ENCODE measurements at regions not wholly inside any gene's neighbourhood (a gene's known extent, or its start where the extent isn't known, plus 50 kb on each side); places are given as distances from the start of the nearest gene placed in this dataset.

DNA sequence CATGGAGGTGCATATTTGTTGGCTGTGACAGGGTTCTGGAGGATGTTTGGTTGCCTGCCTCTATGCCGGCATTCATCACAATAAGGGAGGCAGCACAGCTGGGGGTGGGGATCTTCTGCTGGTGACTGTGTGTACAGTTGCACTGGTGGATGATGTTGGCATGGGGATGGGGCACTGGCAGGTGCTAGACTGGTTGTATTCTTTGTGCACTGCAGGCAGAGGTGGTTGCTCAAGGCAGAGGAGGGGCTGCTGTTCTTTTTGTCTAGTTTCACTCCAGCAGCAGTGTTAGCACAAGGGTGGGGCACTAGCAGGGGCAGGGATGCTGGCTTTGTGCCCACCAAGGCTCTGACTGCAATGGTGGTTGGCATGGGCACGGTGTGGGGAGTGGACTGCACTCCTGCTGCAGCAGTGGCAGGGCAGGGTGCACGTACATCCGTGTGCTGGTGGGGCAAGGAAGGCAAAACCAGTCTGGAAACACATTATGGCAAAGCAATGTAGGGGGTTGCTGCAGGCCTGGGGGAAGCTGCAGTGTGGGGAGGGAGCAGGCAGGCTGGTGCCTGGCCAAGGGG, 69.3 kb downstream of the ISOC1 start:
- intact Hi-C loops (cut with DNase I; ENCODE audit: low total_unique reads) = no loop called here
- no peak overlapping the region for H3K4me3 ChIP-seq
- no peak for DNase-seq
- H3K27me3 ChIP-seq = no peaks in the 10 kb centered on the region
- H3K9me3 ChIP-seq = peaks cover 0 to 10% of the 10 kb centered on the region in 2 donors
- peaks cover 0 to 3% of the 10 kb centered on the region in 2 donors for H3K4me1 ChIP-seq
- H3K27ac ChIP-seq = no peak overlapping the region
- no peaks in the 10 kb centered on the region for H3K36me3 ChIP-seq
- TF ChIP-seq POLR2A (IDR thresholded peaks at IDR 0.05) = no peak
- TF ChIP-seq, protein P1, sequence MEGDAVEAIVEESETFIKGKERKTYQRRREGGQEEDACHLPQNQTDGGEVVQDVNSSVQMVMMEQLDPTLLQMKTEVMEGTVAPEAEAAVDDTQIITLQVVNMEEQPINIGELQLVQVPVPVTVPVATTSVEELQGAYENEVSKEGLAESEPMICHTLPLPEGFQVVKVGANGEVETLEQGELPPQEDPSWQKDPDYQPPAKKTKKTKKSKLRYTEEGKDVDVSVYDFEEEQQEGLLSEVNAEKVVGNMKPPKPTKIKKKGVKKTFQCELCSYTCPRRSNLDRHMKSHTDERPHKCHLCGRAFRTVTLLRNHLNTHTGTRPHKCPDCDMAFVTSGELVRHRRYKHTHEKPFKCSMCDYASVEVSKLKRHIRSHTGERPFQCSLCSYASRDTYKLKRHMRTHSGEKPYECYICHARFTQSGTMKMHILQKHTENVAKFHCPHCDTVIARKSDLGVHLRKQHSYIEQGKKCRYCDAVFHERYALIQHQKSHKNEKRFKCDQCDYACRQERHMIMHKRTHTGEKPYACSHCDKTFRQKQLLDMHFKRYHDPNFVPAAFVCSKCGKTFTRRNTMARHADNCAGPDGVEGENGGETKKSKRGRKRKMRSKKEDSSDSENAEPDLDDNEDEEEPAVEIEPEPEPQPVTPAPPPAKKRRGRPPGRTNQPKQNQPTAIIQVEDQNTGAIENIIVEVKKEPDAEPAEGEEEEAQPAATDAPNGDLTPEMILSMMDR (IDR thresholded peaks at IDR 0.05) = no peak

DNA sequence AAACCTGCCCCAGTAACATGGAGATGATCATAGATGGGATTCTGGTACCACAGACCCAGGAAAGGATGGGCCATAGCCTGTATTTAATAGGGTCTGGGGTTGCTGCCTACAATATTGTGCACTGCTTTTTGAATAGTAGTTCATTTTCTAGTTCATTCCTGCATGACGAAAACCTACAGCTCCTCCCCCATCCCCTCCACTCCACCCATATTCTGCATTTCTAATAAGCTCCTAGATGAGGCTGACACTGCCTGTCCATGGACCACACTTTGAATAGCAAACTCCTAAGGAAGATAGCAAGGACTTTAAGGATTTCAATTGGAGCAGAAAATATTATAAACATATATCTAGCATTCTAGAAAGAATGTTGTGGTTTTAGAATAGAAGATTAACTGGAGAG, 75.5 kb downstream of the ISOC1 start:
- no peaks in the 10 kb centered on the region for H3K27me3 ChIP-seq
- TF ChIP-seq, protein P1 (IDR thresholded peaks at IDR 0.05) = no peak
- TF ChIP-seq POLR2A (IDR thresholded peaks at IDR 0.05) = no peak
- H3K27ac ChIP-seq = no peak overlapping the region
- no peak for DNase-seq
- intact Hi-C loops (cut with DNase I; ENCODE audit: low total_unique reads) = no loop called here
- H3K4me3 ChIP-seq = no peak overlapping the region
- peaks cover 0 to 3% of the 10 kb centered on the region in 2 donors for H3K4me1 ChIP-seq
- no peaks in the 10 kb centered on the region for H3K9me3 ChIP-seq
- no peaks in the 10 kb centered on the region for H3K36me3 ChIP-seq

DNA sequence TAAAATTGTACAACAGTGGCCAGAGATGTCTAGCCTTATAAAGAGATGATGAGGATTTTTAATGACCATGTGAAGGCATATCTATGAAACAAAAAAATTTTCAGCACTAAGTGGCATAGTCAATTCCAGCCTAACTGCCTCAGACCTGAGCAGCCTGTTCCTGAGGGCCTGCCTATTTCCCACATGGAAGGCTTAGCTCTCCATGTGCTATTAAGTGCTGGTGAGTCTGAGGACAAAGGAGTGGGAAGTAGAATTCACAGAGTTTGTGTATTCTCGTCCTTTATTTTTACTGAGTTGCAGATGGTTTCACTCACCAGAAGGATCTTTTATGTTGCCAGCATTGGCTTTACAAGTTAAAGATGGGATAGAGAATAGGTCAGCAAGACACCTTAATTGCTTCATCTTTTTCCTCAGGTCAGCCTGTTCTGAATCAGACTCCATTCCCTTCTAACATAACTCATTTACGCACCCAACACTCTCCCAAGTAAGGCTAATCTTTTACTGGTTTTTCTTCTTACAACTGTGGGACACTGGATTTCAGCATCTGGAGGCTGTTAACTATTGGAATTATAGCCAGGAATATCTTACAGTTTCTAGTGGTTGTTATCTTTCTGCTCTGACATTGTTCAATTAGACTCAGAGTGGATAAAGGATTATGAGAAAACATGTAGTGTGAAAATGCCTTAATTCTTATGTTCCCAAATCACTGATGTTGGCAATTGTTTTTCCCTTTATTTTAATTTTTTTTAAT, 76.8 kb downstream of the ISOC1 start:
- no peak overlapping the region for H3K4me3 ChIP-seq
- peaks cover 0 to 3% of the 10 kb centered on the region in 2 donors for H3K4me1 ChIP-seq
- no peaks in the 10 kb centered on the region for H3K9me3 ChIP-seq
- peak; percentile 21 to 46 for DNase-seq
- intact Hi-C loops (cut with DNase I; ENCODE audit: low total_unique reads) = no loop called here
- H3K27me3 ChIP-seq = no peaks in the 10 kb centered on the region
- TF ChIP-seq POLR2A (IDR thresholded peaks at IDR 0.05) = no peak
- no peaks in the 10 kb centered on the region for H3K36me3 ChIP-seq
- peak overlapping the region; percentile 25 to 37 for H3K27ac ChIP-seq

DNA sequence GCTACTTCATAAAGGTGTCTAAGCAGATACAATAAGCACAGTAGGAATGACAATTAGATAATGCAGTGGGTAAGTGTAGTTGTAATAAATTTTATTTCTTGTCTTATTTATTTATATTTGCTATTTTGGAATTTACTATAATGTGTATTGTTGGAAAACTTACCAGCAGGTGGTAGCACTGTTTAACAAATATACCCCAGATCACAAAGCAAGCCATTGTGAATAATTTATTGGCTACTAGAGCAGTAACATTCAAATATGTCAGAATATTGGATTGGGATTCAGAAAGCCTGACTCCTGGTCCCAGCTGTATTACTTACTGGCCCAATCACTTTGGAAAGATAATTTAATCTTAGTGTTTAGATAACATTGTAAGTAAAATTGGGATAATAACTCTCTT, 78.0 kb downstream of the ISOC1 start:
- Histone ChIP-seq H3K27ac (no peak overlapping the region), H3K36me3 (no peaks in the 10 kb centered on the region), H3K27me3 (no peaks in the 10 kb centered on the region), H3K9me3 (no peaks in the 10 kb centered on the region), H3K4me3 (no peak overlapping the region), H3K4me1 (no peaks in the 10 kb centered on the region)
- no peak for TF ChIP-seq POLR2A (IDR thresholded peaks at IDR 0.05)
- TF ChIP-seq, protein P1 (IDR thresholded peaks at IDR 0.05) = peak; percentile 23 to 41 (median 34)
- DNase-seq = no peak
- intact Hi-C loops (cut with DNase I; ENCODE audit: low total_unique reads) = no loop called here

DNA sequence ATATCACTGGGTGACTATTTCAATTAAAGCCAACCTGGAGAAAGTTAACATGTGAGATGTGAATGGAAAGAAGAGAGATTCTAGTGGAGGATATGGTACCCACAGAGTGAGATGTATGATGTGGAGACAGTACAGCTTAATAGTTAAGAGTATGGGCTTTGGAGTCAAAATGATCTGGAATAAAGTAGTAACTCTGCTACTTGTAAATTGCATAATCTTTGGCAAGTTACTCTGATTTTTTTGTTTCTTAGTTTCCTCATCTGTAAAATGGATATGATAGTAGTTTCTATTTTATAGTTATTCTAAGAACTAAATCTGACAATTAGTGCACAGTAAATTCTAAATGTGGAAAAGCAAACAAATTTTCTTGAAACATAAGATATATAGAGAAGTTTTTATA, 79.2 kb downstream of the ISOC1 start:
- Histone ChIP-seq H3K9me3 (no peaks in the 10 kb centered on the region), H3K4me1 (no peaks in the 10 kb centered on the region), H3K4me3 (no peak overlapping the region), H3K27me3 (no peaks in the 10 kb centered on the region), H3K36me3 (no peaks in the 10 kb centered on the region), H3K27ac (no peak overlapping the region)
- TF ChIP-seq, protein P1 (IDR thresholded peaks at IDR 0.05) = no peak
- no peak for TF ChIP-seq POLR2A (IDR thresholded peaks at IDR 0.05)
- no peak for DNase-seq
- intact Hi-C loops (cut with DNase I; ENCODE audit: low total_unique reads) = no loop called here

Measured in uterus (tissue), 3 donors.